ENCODE measurements at regions not wholly inside any gene's neighbourhood (a gene's known extent, or its start where the extent isn't known, plus 50 kb on each side); places are given as distances from the start of the nearest gene placed in this dataset.

DNA sequence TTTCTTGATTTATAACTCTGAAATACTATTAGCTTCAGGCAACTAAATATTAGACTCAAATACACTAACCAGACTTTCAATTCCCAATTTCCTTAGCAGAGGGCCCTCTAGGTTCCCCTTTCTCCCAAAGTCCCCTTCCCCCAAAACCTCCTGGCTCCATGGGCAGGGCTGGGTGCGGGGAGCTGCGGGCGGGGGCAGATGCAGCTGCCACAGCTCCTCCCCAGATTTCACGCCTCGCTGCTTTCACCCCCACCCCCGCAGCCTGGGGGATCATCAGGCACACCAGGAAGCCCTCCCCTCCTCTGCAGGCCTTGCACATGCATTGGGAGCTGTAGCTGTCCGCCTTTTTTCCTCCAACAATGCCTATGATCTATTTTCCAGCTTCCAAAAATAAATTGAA is 82.8 kb upstream of the SPATA31C2 start:
- DNase-seq, result no peak

DNA sequence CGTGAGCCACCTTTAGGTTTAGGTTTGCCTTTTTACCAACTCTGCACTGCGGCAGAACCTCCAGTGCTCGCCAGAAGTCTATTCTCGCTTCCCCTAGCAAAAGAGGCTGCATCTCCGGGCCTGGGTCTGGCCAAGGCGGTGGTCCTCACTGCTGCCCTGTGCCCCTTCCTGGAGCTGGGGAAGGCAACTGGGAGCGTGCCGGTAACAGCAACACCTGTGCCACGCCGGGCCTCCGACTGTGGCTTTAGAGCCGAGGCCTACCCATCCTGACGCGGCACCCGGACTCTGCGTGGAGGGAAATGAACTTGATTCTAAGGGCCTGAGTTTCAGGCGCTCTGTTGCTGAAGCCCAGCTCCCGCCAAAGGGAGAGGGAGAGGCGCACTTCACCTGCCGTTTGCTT is 82.4 kb upstream of the SPATA31C2 start:
- DNase-seq, result no peak

- DNase-seq, result no peak
These were observed 81.3 kb upstream of the SPATA31C2 start for GRCh38 chr9:88219601-88220000.

DNA sequence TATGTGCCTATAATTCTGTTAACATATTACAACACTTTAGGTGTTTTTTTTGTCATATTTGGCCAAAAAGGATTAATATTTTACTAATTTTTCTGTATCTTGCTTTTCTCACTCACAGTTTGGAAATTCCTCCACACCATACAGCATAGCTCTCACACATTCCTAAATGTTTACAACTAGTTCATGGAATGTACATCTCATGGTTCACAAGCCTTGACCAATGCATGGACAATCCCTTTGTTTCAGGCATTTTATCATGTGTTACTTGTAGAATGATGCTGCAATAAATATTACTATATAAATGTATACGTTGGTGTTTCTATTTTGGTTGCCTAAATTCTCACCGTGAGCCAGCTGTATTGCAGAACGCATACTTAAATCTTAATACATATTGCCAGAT is 80.5 kb upstream of the SPATA31C2 start:
- no peak for DNase-seq

- DNase-seq, result no peak
These were observed 78.1 kb upstream of the SPATA31C2 start for GRCh38 chr9:88216126-88216995.

DNA sequence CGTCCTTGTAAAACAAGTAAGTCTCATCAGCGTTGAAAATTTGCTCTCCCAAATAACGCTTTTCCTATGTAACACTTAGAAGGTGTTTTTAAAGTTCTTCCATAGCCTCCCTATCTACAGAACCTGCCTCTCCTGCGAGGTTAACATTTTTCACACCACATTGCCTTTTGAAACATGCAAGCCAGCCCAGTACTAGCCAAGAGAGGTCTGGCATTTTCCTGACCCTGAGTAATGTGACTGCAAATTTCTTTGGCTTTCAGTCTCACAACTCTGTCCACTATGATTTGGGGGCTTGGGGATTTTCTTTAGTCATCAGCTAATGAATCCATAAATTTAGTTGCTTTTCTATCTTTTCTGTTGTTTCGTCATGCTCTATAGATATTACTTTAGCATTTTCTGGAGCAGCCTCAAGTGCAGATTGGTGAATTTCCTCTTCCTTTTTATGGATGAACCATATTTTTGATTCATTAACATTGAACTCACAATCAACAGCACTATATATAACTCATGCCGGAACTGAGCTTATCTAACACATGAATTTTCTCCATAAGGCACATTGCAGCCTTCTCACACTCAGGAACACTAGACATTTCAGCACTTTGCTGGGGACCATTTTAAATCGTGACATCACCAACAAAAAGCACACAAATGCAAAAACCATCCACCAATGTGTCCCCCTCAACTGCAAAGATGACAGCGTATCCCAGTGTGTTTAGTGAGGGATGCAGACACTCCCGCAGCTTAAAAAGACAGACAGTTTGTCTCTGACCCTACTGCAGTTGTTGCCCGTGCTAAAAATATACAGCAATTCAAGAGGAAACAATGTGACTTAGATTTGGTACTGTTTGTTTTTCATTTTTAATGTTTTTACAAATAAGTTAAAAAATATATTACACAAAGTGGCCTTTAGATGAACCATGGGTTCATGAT is 77.2 kb upstream of the SPATA31C2 start:
- no peak for DNase-seq

- no peak for DNase-seq
These were observed 64.0 kb upstream of the SPATA31C2 start for GRCh38 chr9:88202321-88202720.

GRCh38 chr9:88198341-88198807 is 60.1 kb upstream of the SPATA31C2 start:
- DNase-seq, result no peak

DNA sequence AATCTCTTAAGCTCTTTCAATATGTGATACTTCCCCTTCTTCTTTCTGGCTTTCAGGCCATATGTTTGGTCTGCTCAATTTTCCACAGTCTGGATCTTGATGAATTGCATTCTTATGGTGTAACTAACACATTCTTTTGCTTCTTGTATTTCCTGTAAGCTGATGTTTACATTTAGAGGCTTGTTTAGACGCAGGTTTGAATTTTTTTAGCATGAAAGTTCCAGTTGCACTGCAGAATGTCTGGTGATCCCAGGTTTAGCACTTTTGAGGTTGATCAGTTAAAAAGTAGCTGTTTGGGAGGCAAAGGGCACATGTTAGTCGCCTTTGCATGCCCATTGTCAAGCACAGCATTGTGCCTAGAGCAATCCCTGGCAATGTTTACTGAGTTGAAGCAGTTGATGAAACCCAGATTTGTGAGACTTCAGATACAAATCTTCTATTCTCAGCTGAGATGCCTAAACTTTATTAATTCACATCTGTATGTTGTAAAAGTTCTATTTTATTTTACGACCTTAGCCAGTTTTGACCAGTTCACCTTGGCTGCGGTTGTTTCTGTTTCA is 59.6 kb upstream of the SPATA31C2 start:
- no peak for DNase-seq

DNA sequence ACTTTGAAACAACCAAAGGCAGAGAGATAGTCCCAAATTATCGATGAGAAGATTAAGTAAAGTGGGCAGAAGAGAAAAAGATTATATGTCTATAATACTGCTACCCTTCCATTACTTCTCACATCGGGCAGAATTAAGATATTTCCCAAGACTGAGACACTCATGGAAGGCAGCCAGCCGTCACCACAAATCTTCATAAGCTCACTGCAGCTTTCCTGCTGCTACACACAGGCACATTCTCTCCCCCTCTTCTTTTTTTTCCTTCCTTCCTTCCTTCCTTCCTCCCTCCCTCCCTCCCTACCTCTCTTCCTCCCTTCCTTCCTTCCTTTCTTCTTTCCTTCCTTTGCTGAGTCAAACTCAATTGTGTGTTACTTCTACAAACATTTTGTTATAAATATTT is 58.7 kb upstream of the SPATA31C2 start:
- no peak for DNase-seq

- DNase-seq, result no peak
These were observed 58.0 kb upstream of the SPATA31C2 start for GRCh38 chr9:88196142-88196790.

DNA sequence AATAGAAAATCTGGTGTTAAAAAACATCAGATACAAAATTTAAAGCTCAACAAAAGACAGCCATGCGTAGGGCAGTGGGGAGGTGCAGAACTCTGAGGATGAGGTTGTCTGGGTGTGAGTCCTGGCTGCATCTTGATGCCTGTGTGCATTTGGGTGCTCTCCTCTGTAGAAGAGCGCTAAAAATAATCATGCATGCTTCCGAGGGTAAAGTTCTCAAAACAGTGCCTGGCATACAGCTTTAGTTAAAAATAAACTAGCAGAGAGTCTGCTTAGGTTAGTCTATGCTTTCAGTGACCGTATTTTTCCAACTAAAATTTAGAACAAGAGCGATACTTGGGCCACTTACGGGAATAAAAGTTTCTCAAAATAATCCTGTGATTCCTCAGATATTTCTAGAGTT is 55.5 kb upstream of the SPATA31C2 start:
- DNase-seq, result no peak

GRCh38 chr9:88191456-88191855 is 53.2 kb upstream of the SPATA31C2 start:
- DNase-seq, result no peak

DNA sequence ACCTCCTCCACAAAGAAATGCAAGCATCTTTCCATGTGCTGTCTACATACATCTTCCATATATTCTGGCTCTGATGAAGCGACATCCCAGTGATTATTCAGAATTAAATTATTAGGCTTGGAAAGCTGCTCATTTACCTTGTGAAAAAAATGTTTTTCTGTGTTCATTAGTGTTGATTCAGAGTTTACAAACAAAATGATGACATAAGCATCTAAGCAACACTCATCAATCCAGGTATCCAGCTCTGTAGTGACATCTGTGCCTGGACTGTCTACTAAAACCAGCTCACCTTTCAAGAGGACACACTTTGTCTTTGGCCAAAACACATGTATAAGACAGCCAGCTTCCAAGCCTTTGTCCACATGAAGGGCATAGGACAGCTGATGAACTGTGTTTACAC is 51.1 kb upstream of the SPATA31C2 start:
- DNase-seq, result no peak
